GM20000 (cell line): ENCODE measurements at regions not wholly inside any gene's neighbourhood (a gene's known extent, or its start where the extent isn't known, plus 50 kb on each side); places are given as distances from the start of the nearest gene placed in this dataset.
"Not testable (repeated sequence)": the region's sequence is repeated elsewhere in the genome, so short reads cannot be mapped to it uniquely, and the experiment has no call there.

Source experiments
- DNase-seq: peaks from one replicate; pipeline ENCODE4 v3.0.0; 2012; ENCODE audit warnings: low spot score
- TF ChIP-seq, protein P1 (sequence below): IDR thresholded peaks from 2 replicates; pipeline ENCODE4 v1.5.1; 2012; ENCODE audit warnings: mild to moderate bottlenecking, control low read depth; ENCODE audit errors: extremely low read depth, missing control alignments

DNA sequence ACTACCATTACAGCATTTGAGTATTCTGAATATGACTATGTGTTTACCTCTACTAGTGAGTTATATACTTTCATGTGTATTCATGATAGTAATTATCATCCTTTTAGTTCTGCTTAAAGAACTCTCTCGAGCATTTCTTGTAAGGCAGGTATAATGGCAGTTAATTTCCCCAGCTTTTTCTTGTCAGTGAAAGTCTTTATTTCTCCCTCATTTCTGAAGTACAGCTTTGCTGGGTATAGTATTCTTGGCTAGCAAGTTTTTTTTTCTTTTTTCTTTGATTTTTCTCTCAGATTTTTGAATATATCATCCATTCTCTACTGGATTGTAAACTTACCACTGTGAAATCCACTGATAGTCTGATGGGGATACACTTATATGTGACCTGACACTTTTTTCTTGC is 165.9 kb upstream of the ARHGAP5 start:
- TF ChIP-seq, protein P1, sequence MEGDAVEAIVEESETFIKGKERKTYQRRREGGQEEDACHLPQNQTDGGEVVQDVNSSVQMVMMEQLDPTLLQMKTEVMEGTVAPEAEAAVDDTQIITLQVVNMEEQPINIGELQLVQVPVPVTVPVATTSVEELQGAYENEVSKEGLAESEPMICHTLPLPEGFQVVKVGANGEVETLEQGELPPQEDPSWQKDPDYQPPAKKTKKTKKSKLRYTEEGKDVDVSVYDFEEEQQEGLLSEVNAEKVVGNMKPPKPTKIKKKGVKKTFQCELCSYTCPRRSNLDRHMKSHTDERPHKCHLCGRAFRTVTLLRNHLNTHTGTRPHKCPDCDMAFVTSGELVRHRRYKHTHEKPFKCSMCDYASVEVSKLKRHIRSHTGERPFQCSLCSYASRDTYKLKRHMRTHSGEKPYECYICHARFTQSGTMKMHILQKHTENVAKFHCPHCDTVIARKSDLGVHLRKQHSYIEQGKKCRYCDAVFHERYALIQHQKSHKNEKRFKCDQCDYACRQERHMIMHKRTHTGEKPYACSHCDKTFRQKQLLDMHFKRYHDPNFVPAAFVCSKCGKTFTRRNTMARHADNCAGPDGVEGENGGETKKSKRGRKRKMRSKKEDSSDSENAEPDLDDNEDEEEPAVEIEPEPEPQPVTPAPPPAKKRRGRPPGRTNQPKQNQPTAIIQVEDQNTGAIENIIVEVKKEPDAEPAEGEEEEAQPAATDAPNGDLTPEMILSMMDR = no peak
- DNase-seq = no peak

DNA sequence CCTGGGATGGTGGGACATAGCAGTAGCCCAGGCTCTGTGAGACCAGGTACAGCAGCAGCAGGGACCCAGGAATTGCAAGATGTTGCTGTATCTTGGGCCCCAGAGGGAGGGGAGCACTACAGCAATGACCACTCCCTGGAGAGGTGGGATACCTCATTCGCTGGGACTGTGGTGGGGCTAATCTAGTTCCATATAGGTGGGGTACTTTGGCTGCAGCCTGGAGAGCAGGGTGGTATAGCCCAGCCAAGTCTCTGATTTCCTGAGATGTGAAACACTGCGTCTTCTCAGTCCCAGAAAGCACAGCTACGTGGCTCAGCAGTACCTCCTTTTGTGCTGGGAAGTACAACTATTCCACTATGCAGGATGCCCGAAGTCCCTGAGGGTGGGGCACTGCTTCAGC is 163.7 kb upstream of the ARHGAP5 start:
- DNase-seq = no peak
- TF ChIP-seq, protein P1 = no peak

DNA sequence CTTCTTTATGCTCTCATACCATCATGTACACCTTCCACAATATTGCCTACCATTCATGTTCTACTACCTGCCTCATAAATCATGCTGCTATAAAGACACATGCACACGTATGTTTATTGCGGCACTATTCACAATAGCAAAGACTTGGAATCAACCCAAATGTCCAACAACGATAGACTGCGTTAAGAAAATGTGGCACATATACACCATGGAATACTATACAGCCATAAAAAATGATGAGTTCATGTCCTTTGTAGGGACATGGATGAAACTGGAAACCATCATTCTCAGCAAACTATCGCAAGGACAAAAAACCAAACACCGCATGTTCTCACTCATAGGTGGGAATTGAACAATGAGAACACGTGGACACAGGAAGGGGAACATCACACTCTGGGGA is 158.8 kb upstream of the ARHGAP5 start:
- DNase-seq = not testable (repeated sequence)

DNA sequence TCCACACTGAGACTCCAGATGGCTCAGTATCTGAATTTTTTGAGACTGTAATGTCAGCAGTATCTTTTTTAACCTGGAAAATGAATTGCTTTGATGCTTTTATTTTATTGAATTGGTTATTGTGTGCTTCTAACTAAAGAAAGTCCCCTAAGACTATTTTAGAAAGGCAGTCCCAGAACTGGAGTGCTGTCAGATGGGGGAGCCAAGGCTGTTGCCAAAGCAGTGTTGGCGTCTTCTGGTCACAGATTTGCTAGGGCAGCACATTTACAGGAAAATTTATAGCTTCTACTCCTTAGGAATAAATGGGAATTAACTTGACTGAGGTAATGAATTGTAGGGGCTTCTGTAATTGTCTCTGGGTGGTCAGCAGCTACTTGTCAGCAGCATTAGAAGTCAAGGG is 157.1 kb upstream of the ARHGAP5 start:
- DNase-seq = no peak
- TF ChIP-seq, protein P1 = no peak

DNA sequence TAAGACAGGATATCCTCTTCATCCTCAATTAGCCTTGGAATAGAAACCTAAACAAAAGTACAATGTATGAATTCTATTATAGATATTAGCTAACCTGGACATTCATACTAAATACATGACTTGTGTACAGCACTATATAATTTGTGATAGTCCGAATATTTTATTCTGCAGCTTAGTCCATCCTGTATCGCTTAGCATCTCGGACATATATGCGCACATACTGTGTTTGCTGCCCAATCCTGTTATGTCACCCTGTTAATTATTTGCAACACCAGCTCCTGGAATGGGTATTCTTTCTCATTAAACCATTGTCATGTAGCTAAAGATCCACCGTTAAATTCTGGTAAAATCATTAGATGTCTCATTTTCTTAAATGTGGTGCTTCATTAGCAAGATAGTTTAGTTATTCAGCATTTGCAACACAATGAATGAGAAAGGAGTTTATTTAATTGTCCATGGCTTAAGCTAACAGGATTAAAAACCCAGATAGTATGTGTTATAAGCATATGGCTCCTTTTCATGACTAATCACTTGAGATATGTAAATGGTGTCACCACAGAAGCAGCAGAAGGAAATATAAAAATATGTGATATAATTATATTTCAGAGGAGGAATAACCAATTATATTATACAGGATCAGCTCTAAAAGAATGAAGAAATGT is 156.0 kb upstream of the ARHGAP5 start:
- TF ChIP-seq, protein P1 = no peak

DNA sequence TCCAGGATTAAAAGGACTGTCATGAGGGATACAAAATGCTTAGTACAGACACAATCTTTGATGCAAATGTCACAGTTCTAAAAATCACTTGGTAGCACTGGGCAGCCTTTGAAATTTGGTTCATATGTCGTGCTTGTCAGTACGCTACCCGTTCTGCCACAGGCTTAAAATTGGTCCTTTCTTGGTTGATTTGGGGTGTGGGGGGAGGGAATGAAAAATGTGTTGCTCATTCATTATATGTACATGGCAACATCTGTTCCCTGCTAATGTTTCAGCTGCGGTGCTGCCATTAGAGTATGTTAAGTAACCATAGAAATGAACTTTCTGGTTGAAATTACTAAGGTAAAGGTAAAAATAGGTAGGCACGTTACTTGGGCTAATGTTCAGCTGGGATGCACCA is 155.4 kb upstream of the ARHGAP5 start:
- no peak for DNase-seq
- TF ChIP-seq, protein P1 = no peak

More for the DNA sequence above, 156.0 kb upstream of the ARHGAP5 start:
- DNase-seq = no peak

DNA sequence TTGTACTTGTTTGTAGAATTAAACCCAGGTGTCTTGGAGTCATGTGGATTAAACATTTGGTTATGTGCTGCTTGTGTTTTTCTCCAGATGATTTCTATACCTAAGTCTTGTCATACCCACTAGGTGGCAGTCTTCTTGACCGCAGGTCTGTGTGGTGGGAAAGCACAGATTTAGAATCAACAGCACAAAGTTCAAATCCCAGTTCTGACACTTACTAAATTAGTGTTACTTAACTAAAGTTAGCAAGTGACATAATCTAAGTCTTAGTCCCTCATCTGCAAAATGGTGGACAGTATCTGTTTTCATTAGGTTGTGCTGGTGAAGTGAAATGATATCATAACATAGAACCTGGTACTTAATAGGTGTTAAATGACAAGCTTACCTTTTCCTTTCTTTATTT is 151.0 kb upstream of the ARHGAP5 start:
- peak; percentile 59 for DNase-seq
- TF ChIP-seq, protein P1 = peak; percentile 50

DNA sequence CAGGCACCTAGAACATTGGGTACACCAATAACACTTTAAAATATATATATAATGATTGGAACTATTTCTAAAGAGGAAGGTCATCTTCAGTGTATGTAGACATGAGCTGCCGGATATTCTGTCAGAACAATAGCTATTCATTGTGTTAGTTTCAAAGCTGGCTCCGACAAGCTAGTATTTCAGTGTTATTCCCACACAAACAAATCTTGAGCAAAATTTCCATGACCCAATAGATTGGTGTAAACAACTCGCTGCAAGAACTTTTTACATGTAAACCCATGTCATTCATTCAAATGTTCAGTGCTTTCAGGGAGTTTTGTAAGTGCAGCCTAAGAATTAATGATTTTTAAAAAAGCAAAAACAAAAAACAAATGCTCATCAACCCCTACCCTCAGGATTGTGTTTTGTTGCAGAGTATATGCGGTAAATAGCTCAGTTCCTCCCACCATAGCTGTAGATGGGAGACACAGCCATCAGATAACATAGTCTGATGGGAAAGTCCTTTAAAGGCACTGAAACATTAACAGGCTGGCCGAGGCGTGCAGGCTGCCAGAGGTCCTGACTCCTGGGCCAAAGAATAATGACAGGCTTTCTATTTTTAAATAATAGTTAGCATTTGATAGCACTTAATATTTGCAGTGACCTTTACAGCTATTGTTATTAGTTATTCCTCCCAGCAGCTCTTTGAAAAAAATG is 150.3 kb upstream of the ARHGAP5 start:
- TF ChIP-seq, protein P1 = no peak
- DNase-seq = no peak
